H1 (cell line): ENCODE measurements at regions not wholly inside any gene's neighbourhood (a gene's known extent, or its start where the extent isn't known, plus 50 kb on each side); places are given as distances from the start of the nearest gene placed in this dataset.
"Not testable (repeated sequence)": the region's sequence is repeated elsewhere in the genome, so short reads cannot be mapped to it uniquely, and the experiment has no call there.

Experiments used
- CTCF ChIA-PET: fragments of 300-600 bp; sonication (Branson Sonifier 250); formaldehyde crosslinking; loops from one replicate; lab custom pipeline; 2021; ENCODE audit not compliant: partially characterized antibody; lab: Charles Lee
- POLR2A ChIA-PET: fragments of 300-600 bp; sonication (Branson Sonifier 250); formaldehyde crosslinking; loops from one replicate; lab custom pipeline; 2021; ENCODE audit warnings: inconsistent platforms; ENCODE audit not compliant: partially characterized antibody; lab: Charles Lee
- DNase-seq, 2 experiments: peaks; one replicate each; pipeline versions ENCODE4 v3.0.0 to v3.0.0-alpha.2; 2010 to 2022; ENCODE audit warnings: low spot score in 2 of 2, low read depth in 1 of 2, mixed read lengths in 1 of 2
- FAIRE-seq: peaks from 2 replicates; lab custom pipeline; 2011; peaks lifted over from hg19 to GRCh38; lab: Jason Lieb, UNC
- H2AFZ ChIP-seq: 2 replicates; pipeline ENCODE4 v1.8.1; 2012; ENCODE audit warnings: low read length, inconsistent platforms
- H2AK5ac ChIP-seq: 2 replicates; pipeline ENCODE4 v1.6.1; 2013; ENCODE audit warnings: low read depth, low read length
- H2BK120ac ChIP-seq: replicated peaks from 2 replicates; pipeline ENCODE3; 2013; ENCODE audit warnings: low read depth, low read length, inconsistent platforms
- H2BK12ac ChIP-seq: 2 replicates; pipeline ENCODE4 v1.6.1; 2013; ENCODE audit warnings: low read depth, low read length
- H2BK15ac ChIP-seq: 2 replicates; pipeline ENCODE4 v1.6.1; 2013; ENCODE audit warnings: low read length
- H2BK20ac ChIP-seq: 2 replicates; pipeline ENCODE4 v1.6.1; 2013; ENCODE audit warnings: low read length
- H2BK5ac ChIP-seq: 2 replicates; pipeline ENCODE4 v1.6.1; 2013; ENCODE audit warnings: low read depth, low read length
- H3K14ac ChIP-seq: 2 replicates; pipeline ENCODE4 v1.6.1; 2013; ENCODE audit warnings: inconsistent platforms; ENCODE audit not compliant: insufficient read length
- H3K18ac ChIP-seq: 2 replicates; pipeline ENCODE4 v1.6.1; 2013; ENCODE audit warnings: low read length; ENCODE audit errors: extremely low read depth
- H3K23ac ChIP-seq: 2 replicates; pipeline ENCODE4 v1.6.1; 2013; ENCODE audit warnings: inconsistent platforms; ENCODE audit not compliant: insufficient read length
- H3K23me2 ChIP-seq: 2 replicates; pipeline ENCODE4 v1.6.1; 2013; ENCODE audit warnings: low read depth, low read length
- H3K27ac ChIP-seq: 2 replicates; pipeline ENCODE4 v1.6.1; 2011; ENCODE audit warnings: low read depth, low read length, inconsistent platforms
- H3K27me3 ChIP-seq, 4 experiments: replicated peaks in 1 of 4; 1 replicate in 1 of 4; 2 replicates in 3 of 4; pipeline versions ENCODE4 v1.6.1 to v1.8.1; 2011 to 2013; ENCODE audit warnings: low read length in 3 of 4, mild to moderate bottlenecking in 3 of 4, inconsistent platforms in 2 of 4, mixed read lengths in 2 of 4, moderate library complexity in 1 of 4; ENCODE audit not compliant: control insufficient read depth in 3 of 4, insufficient read depth in 3 of 4; ENCODE audit errors: extremely low read depth in 1 of 4
- H3K36me3 ChIP-seq, 4 experiments: 2 replicates each; pipeline versions ENCODE4 v1.6.1 to v1.8.1; 2011 to 2013; ENCODE audit warnings: mild to moderate bottlenecking in 4 of 4, low read length in 3 of 4, moderate library complexity in 2 of 4, control low read depth in 1 of 4, inconsistent platforms in 1 of 4; ENCODE audit not compliant: insufficient read depth in 4 of 4, control insufficient read depth in 2 of 4
- H3K4ac ChIP-seq: replicated peaks from 2 replicates; pipeline ENCODE3; 2013; ENCODE audit warnings: low read length, low read depth, mixed read lengths, inconsistent platforms; ENCODE audit not compliant: insufficient read length
- H3K4me1 ChIP-seq, 4 experiments: replicated peaks in 1 of 4; 1 replicate in 1 of 4; 2 replicates in 3 of 4; pipeline versions ENCODE4 v1.6.1 to v1.8.1; 2011 to 2013; ENCODE audit warnings: low read length in 3 of 4, inconsistent platforms in 2 of 4, mixed read lengths in 1 of 4; ENCODE audit not compliant: insufficient read depth in 4 of 4, control insufficient read depth in 3 of 4
- H3K4me2 ChIP-seq, 2 experiments: 2 replicates each; pipeline versions ENCODE4 v1.6.1 to v1.8.1; 2011 to 2013; ENCODE audit warnings: low read depth in 2 of 2, low read length in 2 of 2, control low read depth in 1 of 2, inconsistent platforms in 1 of 2, mild to moderate bottlenecking in 1 of 2; ENCODE audit not compliant: insufficient read depth in 1 of 2
- H3K4me3 ChIP-seq, 4 experiments: fragments of 200-600, 300-600 bp in 1 of 4; sonication (generic), shearing (Covaris generic), sonication (Bioruptor Twin) in 1 of 4; 2 replicates each; pipeline versions ENCODE4 v1.5.1 to v1.8.1; 2011 to 2016; ENCODE audit warnings: low read length in 4 of 4, low read depth in 3 of 4, control low read depth in 2 of 4, inconsistent platforms in 2 of 4, mild to moderate bottlenecking in 2 of 4, mixed read lengths in 1 of 4, moderate library complexity in 1 of 4; ENCODE audit not compliant: insufficient read depth in 2 of 4; ENCODE audit errors: extremely low read depth in 1 of 4
- H3K56ac ChIP-seq: replicated peaks from 2 replicates; pipeline ENCODE3; 2013; ENCODE audit warnings: low read depth, mild to moderate bottlenecking, mixed read lengths, low read length, inconsistent platforms; ENCODE audit not compliant: insufficient read length
- H3K79me1 ChIP-seq: 2 replicates; pipeline ENCODE4 v1.6.1; 2013; ENCODE audit warnings: low read depth, low read length, control low read depth
- H3K79me2 ChIP-seq, 2 experiments: 2 replicates each; pipeline versions ENCODE4 v1.6.1 to v1.8.1; 2012 to 2013; ENCODE audit warnings: low read length in 2 of 2, mild to moderate bottlenecking in 2 of 2, inconsistent platforms in 1 of 2; ENCODE audit not compliant: insufficient read depth in 2 of 2, control insufficient read depth in 1 of 2
- H3K9ac ChIP-seq, 4 experiments: replicated peaks in 1 of 4; 1 replicate in 1 of 4; 2 replicates in 3 of 4; pipeline versions ENCODE4 v1.6.1 to v1.8.1; 2011 to 2013; ENCODE audit warnings: low read depth in 3 of 4, low read length in 3 of 4, control low read depth in 2 of 4, mild to moderate bottlenecking in 2 of 4, moderate library complexity in 2 of 4, inconsistent platforms in 1 of 4; ENCODE audit errors: extremely low read depth in 1 of 4
- H3K9me3 ChIP-seq, 2 experiments: 2 replicates each; pipeline versions ENCODE4 v1.6.1 to v1.8.1; 2012 to 2013; ENCODE audit warnings: mild to moderate bottlenecking in 2 of 2, moderate library complexity in 2 of 2, control low read depth in 1 of 2, inconsistent platforms in 1 of 2, low read depth in 1 of 2, low read length in 1 of 2, mixed read lengths in 1 of 2; ENCODE audit not compliant: insufficient read depth in 2 of 2
- H4K20me1 ChIP-seq, 2 experiments: replicated peaks in 1 of 2; 2 replicates each; pipeline versions ENCODE3 to v1.8.1; 2011 to 2013; ENCODE audit warnings: inconsistent platforms in 2 of 2, low read length in 2 of 2, mild to moderate bottlenecking in 1 of 2; ENCODE audit not compliant: insufficient read depth in 2 of 2, control insufficient read depth in 1 of 2
- H4K5ac ChIP-seq: 2 replicates; pipeline ENCODE4 v1.6.1; 2013; ENCODE audit warnings: low read length, low read depth, mixed read lengths, inconsistent platforms; ENCODE audit not compliant: insufficient read length
- H4K8ac ChIP-seq: 2 replicates; pipeline ENCODE4 v1.8.0; 2013; ENCODE audit warnings: mild to moderate bottlenecking, moderate library complexity, low read length, inconsistent platforms; ENCODE audit not compliant: insufficient read depth; ENCODE audit errors: extremely low read depth
- H4K91ac ChIP-seq: replicated peaks from 2 replicates; pipeline ENCODE3; 2013; ENCODE audit warnings: low read length, mixed read lengths, inconsistent platforms; ENCODE audit not compliant: insufficient read length
- WGBS, 2 experiments: shearing (Covaris generic) in 1 of 2; methylation state at CpG; one replicate each; pipeline versions ENCODE4 v1.1.6 to v1.1.7; 2013 to 2015; ENCODE audit warnings: low lambda C conversion rate in 2 of 2, mixed read lengths in 2 of 2, inconsistent platforms in 1 of 2, low coverage in 1 of 2, missing lambda C conversion rate in 1 of 2; ENCODE audit not compliant: insufficient replicate concordance in 2 of 2, insufficient coverage in 1 of 2, insufficient read length in 1 of 2; ENCODE audit errors: extremely low coverage in 1 of 2, missing lambda C conversion rate in 1 of 2; 5-methylcytosine and 5-hydroxymethylcytosine counted together

DNA sequence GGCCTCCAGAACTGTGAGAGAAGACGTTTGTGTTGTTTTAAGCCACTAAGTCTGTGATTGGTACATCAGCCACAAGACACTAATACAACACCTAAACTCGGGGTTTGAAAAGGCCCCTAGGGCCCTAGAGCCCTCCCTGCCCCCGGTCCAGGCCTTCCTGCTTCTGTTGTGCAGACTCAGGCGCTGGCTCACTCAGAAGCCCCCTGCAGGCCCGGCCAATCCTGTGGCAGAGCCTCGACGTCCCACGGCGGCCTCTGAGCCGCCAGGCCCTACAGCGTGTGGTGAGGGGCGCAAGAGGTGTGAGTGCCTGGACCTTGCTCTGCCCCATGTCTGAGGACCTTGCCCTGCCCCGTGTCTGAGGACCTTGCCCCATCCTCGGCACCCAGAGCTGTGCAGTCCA is 3964.0 kb upstream of the TPTE start:
- H3K23ac ChIP-seq, H3K4me3 ChIP-seq, DNase-seq, H3K56ac ChIP-seq, H2AK5ac ChIP-seq, H3K4ac ChIP-seq, H4K5ac ChIP-seq, H3K79me2 ChIP-seq, POLR2A ChIA-PET, H3K27me3 ChIP-seq, H3K18ac ChIP-seq, CTCF ChIA-PET, H4K8ac ChIP-seq, H3K4me2 ChIP-seq, H3K9me3 ChIP-seq, H2AFZ ChIP-seq, H2BK12ac ChIP-seq, H3K27ac ChIP-seq, H2BK5ac ChIP-seq, H2BK120ac ChIP-seq, H3K79me1 ChIP-seq, H3K36me3 ChIP-seq, H3K23me2 ChIP-seq, H3K14ac ChIP-seq, FAIRE-seq, H4K91ac ChIP-seq, H2BK20ac ChIP-seq, H4K20me1 ChIP-seq, H3K9ac ChIP-seq, H3K4me1 ChIP-seq, H2BK15ac ChIP-seq: not testable (repeated sequence)
- no CpG with 5 or more reads among the region's 14 CpGs for WGBS, 2 experiments

DNA sequence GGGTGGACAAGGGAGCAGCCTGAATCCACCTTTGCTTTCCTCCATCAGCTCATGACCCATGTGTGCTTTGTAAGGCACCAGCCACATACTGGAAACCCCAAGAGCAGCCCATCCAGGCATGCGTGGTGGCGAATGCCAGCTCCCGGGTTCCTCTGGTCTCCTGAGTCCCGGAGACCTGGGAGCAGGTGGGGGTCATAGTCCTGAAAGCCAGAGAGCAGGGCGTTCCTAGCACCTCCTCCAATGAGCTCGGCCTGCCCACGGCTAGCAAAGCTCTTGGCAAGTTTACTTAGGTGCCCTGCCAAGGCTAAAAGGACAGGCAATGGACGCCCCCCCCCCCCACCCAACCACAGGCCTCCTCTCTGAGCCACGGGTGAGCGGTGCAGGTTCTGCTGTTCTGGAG is 3960.2 kb upstream of the TPTE start:
- H2BK12ac ChIP-seq, DNase-seq, H4K91ac ChIP-seq, H3K79me2 ChIP-seq, H3K14ac ChIP-seq, H4K8ac ChIP-seq, H3K9ac ChIP-seq, H3K56ac ChIP-seq, H3K23ac ChIP-seq, H3K79me1 ChIP-seq, H3K9me3 ChIP-seq, H3K18ac ChIP-seq, CTCF ChIA-PET, H3K4me1 ChIP-seq, H2BK15ac ChIP-seq, H2AK5ac ChIP-seq, H2BK5ac ChIP-seq, H2BK120ac ChIP-seq, H2BK20ac ChIP-seq, H3K4me3 ChIP-seq, FAIRE-seq, H3K27me3 ChIP-seq, H2AFZ ChIP-seq, H3K4me2 ChIP-seq, H3K4ac ChIP-seq, H4K20me1 ChIP-seq, H3K23me2 ChIP-seq, H4K5ac ChIP-seq, H3K27ac ChIP-seq, POLR2A ChIA-PET, H3K36me3 ChIP-seq: not testable (repeated sequence)
- WGBS, 2 experiments, result no CpG with 5 or more reads among the region's 10 CpGs
